Cerebellar cortex (tissue), 1 donor: ENCODE measurements at regions not wholly inside any gene's neighbourhood (a gene's known extent, or its start where the extent isn't known, plus 50 kb on each side); places are given as distances from the start of the nearest gene placed in this dataset.
"Not testable (repeated sequence)": the region's sequence is repeated elsewhere in the genome, so short reads cannot be mapped to it uniquely, and the experiment has no call there.

Source experiments
- DNase-seq: peaks from one replicate; pipeline ENCODE4 v3.0.0-alpha.2; 2015; ENCODE audit warnings: low spot score

GRCh38 chr5:40134883-40135520 lies 544.7 kb upstream of the PTGER4 start:
- no peak for DNase-seq

- no peak for DNase-seq
These were observed 555.3 kb upstream of the PTGER4 start for GRCh38 chr5:40124367-40124766.

GRCh38 chr5:40121236-40121635 lies 558.5 kb upstream of the PTGER4 start:
- no peak for DNase-seq

- no peak for DNase-seq
These were observed 566.8 kb upstream of the PTGER4 start for GRCh38 chr5:40112875-40113274.

GRCh38 chr5:40111036-40111435 lies 568.7 kb upstream of the PTGER4 start:
- DNase-seq = not testable (repeated sequence)

GRCh38 chr5:40108764-40109390 lies 570.8 kb upstream of the PTGER4 start:
- DNase-seq = not testable (repeated sequence)

- DNase-seq = not testable (repeated sequence)
These were observed 571.9 kb upstream of the PTGER4 start for GRCh38 chr5:40107786-40108185.

GRCh38 chr5:40106847-40107246 lies 572.9 kb upstream of the PTGER4 start:
- DNase-seq = no peak

GRCh38 chr5:40098313-40098712 lies 581.4 kb upstream of the PTGER4 start:
- DNase-seq = no peak

- DNase-seq = no peak
These were observed 586.2 kb upstream of the PTGER4 start for GRCh38 chr5:40093550-40093949.

GRCh38 chr5:40089269-40089668 lies 590.4 kb upstream of the PTGER4 start:
- peak; percentile 3 for DNase-seq

- no peak for DNase-seq
These were observed 595.1 kb upstream of the PTGER4 start for GRCh38 chr5:40084614-40085013.

- DNase-seq = no peak
These were observed 597.4 kb upstream of the PTGER4 start for GRCh38 chr5:40082313-40082712.

GRCh38 chr5:40080191-40080590 lies 599.5 kb upstream of the PTGER4 start:
- DNase-seq = no peak

GRCh38 chr5:40078898-40079575 lies 600.7 kb upstream of the PTGER4 start:
- no peak for DNase-seq

- no peak for DNase-seq
These were observed 604.9 kb upstream of the PTGER4 start for GRCh38 chr5:40074826-40075225.

GRCh38 chr5:40073927-40074326 lies 605.8 kb upstream of the PTGER4 start:
- no peak for DNase-seq

- no peak for DNase-seq
These were observed 607.8 kb upstream of the PTGER4 start for GRCh38 chr5:40071870-40072269.

- DNase-seq = no peak
These were observed 613.1 kb upstream of the PTGER4 start for GRCh38 chr5:40066616-40067015.

- DNase-seq = no peak
These were observed 626.9 kb upstream of the PTGER4 start for GRCh38 chr5:40052808-40053207.

- no peak for DNase-seq
These were observed 622.0 kb upstream of the DAB2 start for GRCh38 chr5:40046792-40047191.

- no peak for DNase-seq
These were observed 620.6 kb upstream of the DAB2 start for GRCh38 chr5:40045429-40045828.

- DNase-seq = no peak
These were observed 619.1 kb upstream of the DAB2 start for GRCh38 chr5:40043916-40044315.
